Esophagus squamous epithelium (tissue), 5 donors: ENCODE measurements at regions not wholly inside any gene's neighbourhood (a gene's known extent, or its start where the extent isn't known, plus 50 kb on each side); places are given as distances from the start of the nearest gene placed in this dataset.

Experiments used
- DNase-seq: peaks from one replicate; lab custom pipeline; 2025; lab: John Stamatoyannopoulos, UW
- H3K27ac ChIP-seq, 4 donors: fragments of 200-600 bp; sonication (generic); one replicate each; pipeline ENCODE4 v1.5.1; 2016 to 2019; ENCODE audit warnings: mild to moderate bottlenecking in 1 of 4
- H3K27me3 ChIP-seq, 4 donors: fragments of 200-600 bp; sonication (generic); 1 replicate in 3 of 4; 2 replicates in 1 of 4; pipeline versions ENCODE4 v1.5.1 to v1.6.0; 2017 to 2021; ENCODE audit warnings: antibody characterized with exemption in 1 of 4
- H3K36me3 ChIP-seq, 3 donors: fragments of 200-600 bp; sonication (generic); one replicate each; pipeline ENCODE4 v1.5.1; 2016 to 2019
- H3K4me1 ChIP-seq, 3 donors: fragments of 200-600 bp; sonication (generic); one replicate each; pipeline ENCODE4 v1.5.1; 2017 to 2019
- H3K4me3 ChIP-seq, 4 donors: fragments of 200-600 bp; sonication (generic); 1 replicate in 3 of 4; 2 replicates in 1 of 4; pipeline ENCODE4 v1.5.1; 2016 to 2019; ENCODE audit warnings: mild to moderate bottlenecking in 2 of 4, moderate library complexity in 1 of 4
- H3K9me3 ChIP-seq, 3 donors: fragments of 200-600 bp; sonication (generic); one replicate each; pipeline ENCODE4 v1.5.1; 2016 to 2019
- CTCF ChIP-seq, 6 experiments: fragments of 450-650 bp in 4 of 6; fragments of 200-600 bp in 2 of 6; sonication (generic) in 2 of 6; IDR thresholded peaks; one replicate each; pipeline ENCODE4 v1.5.1; 2016 to 2019; ENCODE audit warnings: antibody characterized with exemption in 6 of 6, mild to moderate bottlenecking in 4 of 6, moderate library complexity in 4 of 6
- POLR2A ChIP-seq, 4 donors: fragments of 450-650 bp; IDR thresholded peaks; one replicate each; pipeline ENCODE4 v1.6.1; 2017; ENCODE audit warnings: antibody characterized with exemption in 4 of 4, mild to moderate bottlenecking in 4 of 4, moderate library complexity in 3 of 4
- WGBS, 2 donors: methylation state at CpG; one replicate each; pipeline ENCODE4 v1.1.5; 2018; 5-methylcytosine and 5-hydroxymethylcytosine counted together
- intact Hi-C: fragments of 100-400 bp; cut with DNase I; formaldehyde crosslinking; loops from one replicate; pipeline ENCODE4 v1.15.0; 2022
- donor health status: DM: yes; HTN: yes; CAD: no.

DNA sequence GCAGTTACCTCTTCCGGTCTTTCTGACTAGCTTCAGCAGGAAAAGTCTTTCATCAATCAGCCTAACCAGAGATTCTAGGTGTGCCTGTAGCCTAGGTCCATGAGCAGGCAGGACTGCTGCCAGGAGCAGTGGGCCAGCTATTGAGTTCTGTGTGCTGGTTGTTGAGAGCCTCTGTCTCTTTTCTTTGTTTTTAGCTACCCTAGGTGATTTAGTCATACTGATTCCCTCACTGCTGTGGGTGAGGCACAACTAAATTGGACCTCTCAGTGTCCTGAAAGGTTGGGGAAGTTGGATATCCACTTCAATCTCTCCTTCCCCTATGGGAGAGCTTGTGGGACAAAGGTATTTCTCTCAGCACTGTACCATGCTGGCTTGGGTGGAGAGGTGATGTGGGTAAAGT is 354.9 kb downstream of the GPAT3 start:
- intact Hi-C loops, result no loop called here
- Histone ChIP-seq H3K4me1 (no peaks in the 10 kb centered on the region), H3K9me3 (no peaks in the 10 kb centered on the region), H3K36me3 (no peaks in the 10 kb centered on the region), H3K27me3 (no peaks in the 10 kb centered on the region), H3K4me3 (no peak overlapping the region), H3K27ac (no peak overlapping the region)
- TF ChIP-seq POLR2A (IDR thresholded peaks at IDR 0.05) (no peak), CTCF (IDR thresholded peaks at IDR 0.05) (no peak)
- 80 to 100% methylated on average over 1 of the region's 1 CpG for WGBS, 2 donors
- no peak for DNase-seq

- H3K9me3 ChIP-seq, result no peaks in the 10 kb centered on the region
- no peak overlapping the region for H3K4me3 ChIP-seq
- DNase-seq, result no peak
- no peaks in the 10 kb centered on the region for H3K4me1 ChIP-seq
- H3K27me3 ChIP-seq, result no peaks in the 10 kb centered on the region
- WGBS, 2 donors, result 79 to 89% methylated on average over 2 of the region's 2 CpGs
- intact Hi-C loops, result no loop called here
- no peak overlapping the region for H3K27ac ChIP-seq
- H3K36me3 ChIP-seq, result no peaks in the 10 kb centered on the region
- TF ChIP-seq POLR2A (IDR thresholded peaks at IDR 0.05), result no peak
These were observed 354.3 kb downstream of the GPAT3 start for GRCh38 chr4:83890231-83890630.

GRCh38 chr4:83889802-83890201 is 353.9 kb downstream of the GPAT3 start:
- no peaks in the 10 kb centered on the region for H3K4me1 ChIP-seq
- intact Hi-C loops, result no loop called here
- H3K4me3 ChIP-seq, result no peak overlapping the region
- no peak overlapping the region for H3K27ac ChIP-seq
- no peaks in the 10 kb centered on the region for H3K36me3 ChIP-seq
- DNase-seq, result no peak
- H3K27me3 ChIP-seq, result no peaks in the 10 kb centered on the region
- TF ChIP-seq CTCF (IDR thresholded peaks at IDR 0.05), result no peak
- TF ChIP-seq POLR2A (IDR thresholded peaks at IDR 0.05), result no peak
- WGBS, 2 donors, result 59 to 68% methylated on average over 2 of the region's 2 CpGs
- no peaks in the 10 kb centered on the region for H3K9me3 ChIP-seq

DNA sequence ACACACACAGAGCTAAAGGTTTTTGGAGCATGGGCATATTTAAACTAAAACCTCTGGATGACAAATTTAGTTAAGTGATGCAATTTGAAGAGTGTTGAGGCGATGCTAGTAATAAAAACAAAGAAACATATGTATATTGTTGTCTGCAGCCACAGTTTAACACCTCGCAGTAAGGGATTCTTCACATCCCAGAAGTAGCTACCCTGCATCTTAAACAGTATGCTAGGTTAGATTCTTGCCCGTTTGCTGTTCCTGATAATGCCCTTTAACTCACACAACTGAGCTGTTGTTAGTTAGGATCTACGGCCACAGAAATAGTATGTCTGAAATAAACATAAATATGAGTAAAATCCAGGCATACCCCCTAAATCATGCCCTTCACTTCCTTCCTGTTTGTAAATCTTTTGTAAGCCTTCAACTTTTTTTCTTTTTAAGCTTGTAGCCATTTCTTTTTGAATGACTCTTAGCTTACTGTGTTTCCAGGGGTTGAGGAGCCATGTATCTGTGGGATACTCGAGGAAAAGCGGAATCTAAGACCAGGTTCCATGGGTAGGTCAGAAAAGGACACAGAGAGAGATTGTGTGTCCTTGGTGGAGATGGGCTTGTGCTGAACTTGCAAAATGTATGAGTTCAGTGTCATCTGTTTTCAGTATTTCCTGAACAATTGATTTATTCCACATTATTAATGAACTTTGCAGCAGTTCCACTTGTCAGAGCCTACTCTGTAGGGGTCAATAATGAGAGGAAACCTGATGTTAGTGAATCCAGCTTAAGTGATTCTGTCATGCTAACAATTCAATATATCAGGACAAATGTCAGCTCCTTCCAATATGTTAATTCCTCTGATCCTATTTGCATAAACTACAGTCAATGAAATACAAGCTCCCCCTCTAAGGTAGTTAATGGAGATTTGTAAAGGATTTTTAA is 349.6 kb downstream of the GPAT3 start:
- Histone ChIP-seq H3K27ac (no peak overlapping the region), H3K36me3 (no peaks in the 10 kb centered on the region), H3K27me3 (no peaks in the 10 kb centered on the region), H3K9me3 (no peaks in the 10 kb centered on the region), H3K4me1 (no peaks in the 10 kb centered on the region), H3K4me3 (no peak overlapping the region)
- WGBS, 2 donors, result 66 to 68% methylated on average over 6 of the region's 6 CpGs
- no peak for DNase-seq
- TF ChIP-seq CTCF (IDR thresholded peaks at IDR 0.05), result no peak
- TF ChIP-seq POLR2A (IDR thresholded peaks at IDR 0.05), result no peak
- intact Hi-C loops, result no loop called here

DNA sequence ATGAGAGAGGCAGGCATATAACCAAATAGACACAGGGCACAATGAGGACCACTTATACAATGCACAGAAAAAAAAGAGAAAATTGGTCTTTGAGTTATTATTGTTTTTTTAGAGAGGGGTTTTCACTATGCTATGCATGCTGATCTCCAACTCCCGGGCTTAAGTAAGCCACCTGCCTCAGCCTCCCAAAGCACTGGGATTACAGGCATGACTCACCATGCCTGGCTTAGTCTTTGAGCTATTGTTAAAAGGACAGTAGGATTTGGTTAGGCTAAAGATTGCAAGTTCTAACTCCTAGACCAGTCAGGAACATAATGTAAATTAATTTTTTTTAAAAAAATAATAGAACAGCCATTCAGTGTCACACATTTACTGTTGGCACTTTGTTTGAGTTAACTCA is 340.1 kb downstream of the GPAT3 start:
- intact Hi-C loops, result no loop called here
- Histone ChIP-seq H3K27ac (no peak overlapping the region), H3K4me1 (no peaks in the 10 kb centered on the region), H3K36me3 (no peaks in the 10 kb centered on the region), H3K4me3 (no peak overlapping the region), H3K27me3 (no peaks in the 10 kb centered on the region), H3K9me3 (no peaks in the 10 kb centered on the region)
- DNase-seq, result no peak
- TF ChIP-seq POLR2A (IDR thresholded peaks at IDR 0.05), result no peak
- 21 to 33% methylated on average over 1 of the region's 1 CpG for WGBS, 2 donors

- Histone ChIP-seq H3K9me3 (no peaks in the 10 kb centered on the region), H3K4me1 (no peaks in the 10 kb centered on the region), H3K4me3 (no peak overlapping the region), H3K27me3 (no peaks in the 10 kb centered on the region), H3K27ac (no peak overlapping the region), H3K36me3 (no peaks in the 10 kb centered on the region)
- 64 to 71% methylated on average over 2 of the region's 2 CpGs for WGBS, 2 donors
- TF ChIP-seq POLR2A (IDR thresholded peaks at IDR 0.05), result no peak
- no peak for DNase-seq
- intact Hi-C loops, result no loop called here
These were observed 339.5 kb downstream of the GPAT3 start for GRCh38 chr4:83875437-83875836.
